Panc1 (cell line): ENCODE measurements at regions not wholly inside any gene's neighbourhood (a gene's known extent, or its start where the extent isn't known, plus 50 kb on each side); places are given as distances from the start of the nearest gene placed in this dataset.

ENCODE experiments used
- ATAC-seq: fragments of 200-7000 bp; cut with Tn5 transposase; 2 replicates; pipeline ENCODE4 v1.9.1; 2020; ENCODE audit warnings: mild to moderate bottlenecking, moderate library complexity
- BruUV-seq: library from RNA; stranded (reverse); fragments of 400-500 nt; replicated peaks from 2 replicates; lab custom pipeline; 2021; lab: Mats Ljungman, UMichigan
- CTCF ChIA-PET: fragments of 300-600 bp; sonication (Branson Sonifier 250); formaldehyde crosslinking; loops from one replicate; lab custom pipeline; 2022; ENCODE audit warnings: antibody characterized with exemption; lab: Charles Lee
- POLR2A ChIA-PET: fragments of 300-600 bp; sonication (Branson Sonifier 250); formaldehyde crosslinking; loops from one replicate; lab custom pipeline; 2022; ENCODE audit warnings: antibody characterized with exemption; lab: Charles Lee
- DNase-seq: peaks from one replicate; pipeline ENCODE4 v3.0.0-alpha.2; 2010; ENCODE audit warnings: low read depth, low spot score
- H3K27ac ChIP-seq: 2 replicates; pipeline ENCODE4 v1.5.1; 2011; ENCODE audit warnings: mild to moderate bottlenecking, low read length, inconsistent platforms
- H3K27me3 ChIP-seq: fragments of 200-500 bp; sonication (Bioruptor generic); 2 replicates; pipeline ENCODE4 v1.6.0; 2014; ENCODE audit warnings: low read length, inconsistent platforms; ENCODE audit not compliant: control insufficient read depth, insufficient read depth
- H3K36me3 ChIP-seq: fragments of 200-500 bp; sonication (Bioruptor generic); 2 replicates; pipeline ENCODE4 v1.5.1; 2014; ENCODE audit warnings: inconsistent platforms, mild to moderate bottlenecking, low read length, moderate library complexity; ENCODE audit not compliant: control insufficient read depth, insufficient read depth
- H3K4me1 ChIP-seq: 2 replicates; pipeline ENCODE4 v1.5.1; 2011; ENCODE audit warnings: inconsistent platforms, mild to moderate bottlenecking, low read length, moderate library complexity; ENCODE audit not compliant: control insufficient read depth, insufficient read depth
- H3K4me3 ChIP-seq, 2 experiments: 2 replicates each; pipeline ENCODE4 v1.5.1; 2011 to 2012; ENCODE audit warnings: low read depth in 2 of 2, low read length in 2 of 2, mild to moderate bottlenecking in 2 of 2, inconsistent platforms in 1 of 2, moderate library complexity in 1 of 2
- H3K9me3 ChIP-seq: fragments of 200-500 bp; sonication (Bioruptor generic); 2 replicates; pipeline ENCODE4 v1.5.1; 2014; ENCODE audit warnings: low read depth, mild to moderate bottlenecking, inconsistent platforms, low read length, moderate library complexity; ENCODE audit not compliant: control insufficient read depth, insufficient read depth
- POLR2AphosphoS5 ChIP-seq: IDR thresholded peaks from 2 replicates; pipeline ENCODE4 v1.6.1; 2012; ENCODE audit warnings: mild to moderate bottlenecking, low read depth, low read length, moderate library complexity
- REST ChIP-seq, 2 experiments: IDR thresholded peaks; 2 replicates each; pipeline ENCODE4 v1.6.1; 2011 to 2012; ENCODE audit warnings: low read depth in 2 of 2, control low read depth in 1 of 2, low read length in 1 of 2, mild to moderate bottlenecking in 1 of 2, moderate library complexity in 1 of 2; ENCODE audit not compliant: insufficient read depth in 1 of 2
- SIN3A ChIP-seq: IDR thresholded peaks from 2 replicates; pipeline ENCODE4 v1.6.1; 2012; ENCODE audit warnings: low read depth, mild to moderate bottlenecking, low read length, moderate library complexity, borderline replicate concordance; ENCODE audit not compliant: insufficient read depth
- TCF7L2 ChIP-seq: IDR thresholded peaks from 2 replicates; pipeline ENCODE4 v1.6.1; 2011; ENCODE audit warnings: mild to moderate bottlenecking, low read depth, low read length, inconsistent platforms
- in situ Hi-C: cut with HindIII; loops from 2 replicates; pipeline ENCODE4 v1.10.0; 2016; ENCODE audit warnings: low sequenced_read_pairs, low pct_unique_long_range_greater_than_20kb
- intact Hi-C: fragments of 100-400 bp; cut with micrococcal nuclease; formaldehyde crosslinking; loops from one replicate; pipeline ENCODE4 v1.10.0; 2022; ENCODE audit not compliant: unreplicated experiment
- TF ChIP-seq, protein P1 (sequence below): fragments of 450-650 bp; IDR thresholded peaks from 2 replicates; pipeline ENCODE4 v1.5.1; 2017; ENCODE audit warnings: mild to moderate bottlenecking

- TF ChIP-seq REST (IDR thresholded peaks at IDR 0.05; ENCODE audit: insufficient read depth in 1 of 2, low read depth in 2 of 2, low read length in 1 of 2) (no peak), TCF7L2 (no peak), POLR2AphosphoS5 (no peak), SIN3A (no peak)
- TF ChIP-seq, protein P1, sequence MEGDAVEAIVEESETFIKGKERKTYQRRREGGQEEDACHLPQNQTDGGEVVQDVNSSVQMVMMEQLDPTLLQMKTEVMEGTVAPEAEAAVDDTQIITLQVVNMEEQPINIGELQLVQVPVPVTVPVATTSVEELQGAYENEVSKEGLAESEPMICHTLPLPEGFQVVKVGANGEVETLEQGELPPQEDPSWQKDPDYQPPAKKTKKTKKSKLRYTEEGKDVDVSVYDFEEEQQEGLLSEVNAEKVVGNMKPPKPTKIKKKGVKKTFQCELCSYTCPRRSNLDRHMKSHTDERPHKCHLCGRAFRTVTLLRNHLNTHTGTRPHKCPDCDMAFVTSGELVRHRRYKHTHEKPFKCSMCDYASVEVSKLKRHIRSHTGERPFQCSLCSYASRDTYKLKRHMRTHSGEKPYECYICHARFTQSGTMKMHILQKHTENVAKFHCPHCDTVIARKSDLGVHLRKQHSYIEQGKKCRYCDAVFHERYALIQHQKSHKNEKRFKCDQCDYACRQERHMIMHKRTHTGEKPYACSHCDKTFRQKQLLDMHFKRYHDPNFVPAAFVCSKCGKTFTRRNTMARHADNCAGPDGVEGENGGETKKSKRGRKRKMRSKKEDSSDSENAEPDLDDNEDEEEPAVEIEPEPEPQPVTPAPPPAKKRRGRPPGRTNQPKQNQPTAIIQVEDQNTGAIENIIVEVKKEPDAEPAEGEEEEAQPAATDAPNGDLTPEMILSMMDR = no peak
- no peaks in the 10 kb centered on the region for H3K36me3 ChIP-seq
- H3K9me3 ChIP-seq = no peaks in the 10 kb centered on the region
- POLR2A ChIA-PET = no interaction called here
- CTCF ChIA-PET = no interaction called here
- H3K27me3 ChIP-seq = peaks cover 11% of the 10 kb centered on the region
- no peaks in the 10 kb centered on the region for H3K4me1 ChIP-seq
- no peak overlapping the region for H3K4me3 ChIP-seq
- intact Hi-C loops = no loop called here
- BruUV-seq = no TSS peak
- no peak overlapping the region for H3K27ac ChIP-seq
- ATAC-seq (no peak), DNase-seq (no peak)
- in situ Hi-C loops = no loop called here
These were observed 192.4 kb downstream of the BUB3 start for GRCh38 chr10:123346581-123346980.

DNA sequence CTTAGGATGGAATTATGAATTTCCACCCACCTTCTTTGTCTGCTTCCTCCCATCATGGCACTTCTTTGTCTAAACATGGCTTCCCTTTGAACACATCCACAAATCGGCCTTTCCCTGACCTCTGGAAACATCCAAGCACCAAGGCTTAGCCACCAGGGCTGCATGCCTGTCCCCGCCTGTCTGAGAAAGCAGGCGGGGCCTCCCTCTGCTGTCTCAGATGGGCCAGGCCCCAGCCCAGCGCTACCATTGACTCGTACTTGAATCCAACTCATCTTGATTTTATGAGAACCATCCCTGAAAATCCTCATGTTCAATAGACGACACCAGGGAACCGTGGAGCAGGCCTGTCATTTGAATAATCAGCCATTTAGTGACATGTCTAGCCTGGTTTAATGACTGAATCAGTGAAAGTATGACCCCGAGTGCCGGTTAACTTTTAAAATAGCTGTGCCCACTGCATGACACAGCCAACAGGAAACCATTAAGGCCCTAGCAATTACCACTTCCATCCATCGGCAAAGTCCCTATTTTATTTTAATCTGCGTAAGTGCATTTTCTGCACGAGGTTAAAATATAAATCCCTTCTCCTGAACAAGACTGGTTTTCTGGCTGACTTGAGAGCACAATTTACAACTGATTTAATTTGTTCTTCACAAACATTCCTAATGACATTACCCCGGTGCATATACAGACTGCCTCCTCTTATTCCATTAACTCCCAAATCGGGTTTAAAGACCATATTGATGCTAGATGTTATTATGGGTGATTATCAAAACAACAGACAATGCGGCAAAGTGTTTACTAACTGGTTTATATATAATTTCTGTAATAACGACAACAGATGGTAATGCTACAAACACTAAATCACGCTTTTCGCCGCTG is 194.7 kb downstream of the BUB3 start:
- TF ChIP-seq REST (IDR thresholded peaks at IDR 0.05; ENCODE audit: insufficient read depth in 1 of 2, low read depth in 2 of 2, low read length in 1 of 2) (no peak), POLR2AphosphoS5 (no peak), TCF7L2 (no peak), SIN3A (no peak)
- TF ChIP-seq, protein P1 = no peak
- in situ Hi-C loops = no loop called here
- CTCF ChIA-PET = no interaction called here
- DNase-seq (no peak), ATAC-seq (no peak)
- H3K36me3 ChIP-seq = no peaks in the 10 kb centered on the region
- POLR2A ChIA-PET = no interaction called here
- H3K4me1 ChIP-seq = no peaks in the 10 kb centered on the region
- intact Hi-C loops = no loop called here
- no peak overlapping the region for H3K27ac ChIP-seq
- no peaks in the 10 kb centered on the region for H3K9me3 ChIP-seq
- peaks cover 4% of the 10 kb centered on the region for H3K27me3 ChIP-seq
- no peak overlapping the region for H3K4me3 ChIP-seq
- BruUV-seq = no TSS peak
